ENCODE measurements at regions not wholly inside any gene's neighbourhood (a gene's known extent, or its start where the extent isn't known, plus 50 kb on each side); places are given as distances from the start of the nearest gene placed in this dataset.

DNA sequence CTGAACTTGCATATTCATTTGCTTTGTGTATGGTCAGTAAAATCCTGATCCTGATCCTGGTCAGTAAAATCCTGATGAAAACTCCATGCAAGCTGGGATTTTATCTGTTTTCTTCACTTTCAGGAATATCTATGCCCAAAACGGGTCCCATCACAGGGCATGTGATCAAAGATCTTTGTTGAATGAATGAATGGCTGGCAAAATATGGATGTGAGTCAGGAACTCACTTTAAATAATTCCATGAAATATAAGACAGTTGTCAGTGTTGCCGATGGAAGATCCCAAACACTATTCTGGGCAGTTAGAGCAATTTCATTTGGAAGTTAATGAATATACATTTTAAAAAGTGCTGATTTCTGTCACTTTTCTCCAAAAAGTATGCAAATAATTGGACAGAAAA is 598.4 kb downstream of the GBA3 start:
- no peak overlapping the region for H3K4me3 ChIP-seq (ENCODE audit: low read depth, low read length)
- TF ChIP-seq, protein P1, sequence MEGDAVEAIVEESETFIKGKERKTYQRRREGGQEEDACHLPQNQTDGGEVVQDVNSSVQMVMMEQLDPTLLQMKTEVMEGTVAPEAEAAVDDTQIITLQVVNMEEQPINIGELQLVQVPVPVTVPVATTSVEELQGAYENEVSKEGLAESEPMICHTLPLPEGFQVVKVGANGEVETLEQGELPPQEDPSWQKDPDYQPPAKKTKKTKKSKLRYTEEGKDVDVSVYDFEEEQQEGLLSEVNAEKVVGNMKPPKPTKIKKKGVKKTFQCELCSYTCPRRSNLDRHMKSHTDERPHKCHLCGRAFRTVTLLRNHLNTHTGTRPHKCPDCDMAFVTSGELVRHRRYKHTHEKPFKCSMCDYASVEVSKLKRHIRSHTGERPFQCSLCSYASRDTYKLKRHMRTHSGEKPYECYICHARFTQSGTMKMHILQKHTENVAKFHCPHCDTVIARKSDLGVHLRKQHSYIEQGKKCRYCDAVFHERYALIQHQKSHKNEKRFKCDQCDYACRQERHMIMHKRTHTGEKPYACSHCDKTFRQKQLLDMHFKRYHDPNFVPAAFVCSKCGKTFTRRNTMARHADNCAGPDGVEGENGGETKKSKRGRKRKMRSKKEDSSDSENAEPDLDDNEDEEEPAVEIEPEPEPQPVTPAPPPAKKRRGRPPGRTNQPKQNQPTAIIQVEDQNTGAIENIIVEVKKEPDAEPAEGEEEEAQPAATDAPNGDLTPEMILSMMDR (IDR thresholded peaks at IDR 0.05; ENCODE audit: insufficient read depth, low read length), result no peak
- no peak for DNase-seq (ENCODE audit: low read depth)

DNA sequence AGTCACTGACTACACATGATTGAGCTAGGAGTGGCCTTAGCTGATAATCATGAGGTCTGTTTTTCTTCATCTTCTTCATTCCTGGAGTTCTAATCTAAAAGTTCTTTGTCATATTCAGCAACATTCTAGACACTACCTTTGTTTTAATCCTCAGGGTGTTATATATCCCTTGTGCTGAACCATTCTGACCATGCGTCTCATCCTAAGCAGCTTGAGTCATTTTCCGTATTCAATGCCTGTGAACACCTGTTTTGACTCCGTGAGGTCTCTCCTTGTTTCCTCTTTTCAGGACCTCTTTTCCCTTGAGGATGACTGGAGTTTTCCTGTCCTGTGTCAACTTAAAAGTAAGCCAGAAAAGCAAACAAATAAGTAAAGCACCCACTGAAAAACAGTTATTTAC is 597.9 kb downstream of the GBA3 start:
- TF ChIP-seq, protein P1 (IDR thresholded peaks at IDR 0.05; ENCODE audit: insufficient read depth, low read length), result no peak
- no peak overlapping the region for H3K4me3 ChIP-seq (ENCODE audit: low read depth, low read length)
- DNase-seq (ENCODE audit: low read depth), result no peak

DNA sequence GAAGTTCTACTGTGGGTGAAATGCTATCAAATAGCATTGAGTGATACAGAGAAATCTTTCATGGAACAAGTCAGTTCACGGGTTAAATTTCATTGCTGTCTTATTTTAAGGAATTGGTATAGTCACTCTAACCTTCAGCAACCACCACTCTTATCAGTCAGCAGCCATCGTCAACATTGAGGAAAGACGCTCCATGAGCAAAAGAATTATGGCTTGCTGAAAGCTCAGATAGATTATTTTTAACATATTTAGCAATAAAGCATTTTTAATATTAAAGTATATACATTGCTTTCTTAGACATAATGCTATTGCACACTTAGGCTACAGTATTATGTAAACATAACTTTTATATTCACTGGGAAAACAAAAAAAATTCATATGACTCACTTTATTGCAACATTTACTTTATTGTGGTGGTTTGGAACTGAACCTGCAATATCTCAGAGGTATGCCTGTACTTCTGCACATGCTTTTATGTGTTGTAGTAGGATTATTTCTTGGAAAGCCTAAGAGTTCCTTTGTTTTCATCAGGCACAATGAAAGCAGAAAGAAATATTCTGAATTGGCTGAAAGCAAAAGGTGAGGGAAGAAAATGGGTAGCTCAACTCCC is 586.7 kb downstream of the GBA3 start:
- TF ChIP-seq, protein P1 (IDR thresholded peaks at IDR 0.05; ENCODE audit: insufficient read depth, low read length), result no peak
- peak; percentile 0 for DNase-seq (ENCODE audit: low read depth)
- H3K4me3 ChIP-seq (ENCODE audit: low read depth, low read length), result no peak overlapping the region

DNA sequence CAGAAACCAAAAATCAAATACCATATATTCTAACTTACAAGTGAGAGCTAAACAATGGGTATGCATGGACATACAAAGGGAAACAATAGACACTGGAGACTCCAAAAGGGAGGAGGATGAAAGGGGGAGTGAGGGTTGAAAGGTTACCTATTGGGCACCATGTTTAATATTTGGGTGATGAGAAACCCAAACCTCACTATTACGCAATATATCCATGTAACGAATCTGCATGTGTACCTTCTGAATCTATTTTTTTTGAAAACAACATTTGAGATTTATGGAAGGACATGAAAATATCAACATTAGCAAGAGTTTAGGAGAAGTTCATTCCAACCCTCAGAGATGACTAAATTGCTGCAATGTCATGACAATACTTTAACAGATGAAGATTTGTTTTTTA is 586.1 kb downstream of the GBA3 start:
- H3K4me3 ChIP-seq (ENCODE audit: low read depth, low read length), result no peak overlapping the region
- no peak for DNase-seq (ENCODE audit: low read depth)
- TF ChIP-seq, protein P1 (IDR thresholded peaks at IDR 0.05; ENCODE audit: insufficient read depth, low read length), result no peak

DNA sequence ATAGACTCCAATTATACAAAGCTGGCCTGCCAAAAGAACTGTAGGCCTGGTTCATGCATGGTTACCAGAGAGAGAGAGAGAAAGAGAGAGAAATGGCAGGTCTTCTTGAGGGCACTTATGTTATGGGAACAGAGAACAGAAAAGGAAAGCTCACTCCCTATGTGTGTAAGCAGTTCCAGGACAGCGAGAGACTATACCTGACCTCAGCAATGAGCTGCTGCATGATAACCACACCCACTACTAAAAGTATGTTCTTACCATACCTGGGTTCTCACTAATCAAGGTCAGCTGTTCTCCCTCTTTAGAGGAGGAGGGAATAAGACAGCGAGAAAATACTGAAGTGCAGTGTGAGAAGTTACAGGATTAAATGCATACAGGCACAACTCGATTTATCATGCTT is 583.3 kb downstream of the GBA3 start:
- no peak for DNase-seq (ENCODE audit: low read depth)
- TF ChIP-seq, protein P1 (IDR thresholded peaks at IDR 0.05; ENCODE audit: insufficient read depth, low read length), result no peak
- H3K4me3 ChIP-seq (ENCODE audit: low read depth, low read length), result no peak overlapping the region

DNA sequence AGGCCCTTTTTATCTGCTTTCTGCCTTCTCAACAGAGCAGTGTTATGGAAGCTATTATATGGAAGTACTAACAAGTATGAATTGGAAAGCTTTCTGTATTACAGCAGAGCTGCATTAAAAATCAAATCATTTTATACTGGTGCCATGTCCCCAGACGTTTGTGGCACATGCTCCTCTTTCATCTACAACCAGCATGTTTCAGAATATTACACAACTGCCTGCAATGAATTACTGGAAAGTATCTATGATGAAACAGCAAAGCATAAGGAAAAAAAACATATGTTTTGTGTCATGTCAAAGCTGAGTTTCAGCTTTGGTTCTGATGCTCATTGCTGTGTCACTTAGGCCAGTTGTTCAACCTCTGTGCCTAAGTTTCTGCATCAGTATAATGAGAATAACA is 576.8 kb downstream of the GBA3 start:
- TF ChIP-seq, protein P1 (IDR thresholded peaks at IDR 0.05; ENCODE audit: insufficient read depth, low read length), result no peak
- DNase-seq (ENCODE audit: low read depth), result no peak
- H3K4me3 ChIP-seq (ENCODE audit: low read depth, low read length), result no peak overlapping the region
